H1 (cell line): ENCODE measurements at regions not wholly inside any gene's neighbourhood (a gene's known extent, or its start where the extent isn't known, plus 50 kb on each side); places are given as distances from the start of the nearest gene placed in this dataset.

Experiments
- GABPA ChIP-seq: IDR thresholded peaks from 2 replicates; pipeline ENCODE4 v1.6.1; 2011; ENCODE audit warnings: mild to moderate bottlenecking, low read length, moderate library complexity, borderline replicate concordance; ENCODE audit not compliant: insufficient read depth
- HDAC2 ChIP-seq, 2 experiments: fragments of 300-600 bp in 1 of 2; sonication (generic) in 1 of 2; IDR thresholded peaks; 2 replicates each; pipeline ENCODE4 v1.6.1; 2011 to 2012; ENCODE audit warnings: low read depth in 2 of 2, low read length in 2 of 2, mild to moderate bottlenecking in 2 of 2, moderate library complexity in 2 of 2, borderline replicate concordance in 1 of 2, inconsistent platforms in 1 of 2
- KDM4A ChIP-seq: IDR thresholded peaks from one replicate; pipeline ENCODE4 v1.7.1; 2012; ENCODE audit warnings: low read depth, mild to moderate bottlenecking, moderate library complexity, low read length, inconsistent platforms; ENCODE audit not compliant: severe bottlenecking
- POLR2AphosphoS5 ChIP-seq: IDR thresholded peaks from 2 replicates; pipeline ENCODE4 v1.6.1; 2011; ENCODE audit warnings: low read depth, low read length
- RFX5 ChIP-seq: IDR thresholded peaks from 2 replicates; pipeline ENCODE4 v1.6.1; 2011; ENCODE audit warnings: low read depth, low read length, improper control_type of control experiment, borderline replicate concordance
- RNF2 ChIP-seq: fragments of 200-900, 300-1000 bp; sonication (generic); IDR thresholded peaks from 2 replicates; pipeline ENCODE4 v1.7.1; 2016; ENCODE audit warnings: borderline replicate concordance, low read depth, mild to moderate bottlenecking, antibody characterized with exemption, low read length; ENCODE audit not compliant: poor library complexity, severe bottlenecking; ENCODE audit errors: missing control alignments
- RXRA ChIP-seq: IDR thresholded peaks from 2 replicates; pipeline ENCODE4 v1.6.1; 2011; ENCODE audit warnings: low read depth, mild to moderate bottlenecking, low read length, moderate library complexity; ENCODE audit not compliant: insufficient read depth
- SRF ChIP-seq: IDR thresholded peaks from 2 replicates; pipeline ENCODE4 v1.6.1; 2011; ENCODE audit warnings: mild to moderate bottlenecking, low read depth, low read length, moderate library complexity
- TBP ChIP-seq: IDR thresholded peaks from 2 replicates; pipeline ENCODE4 v1.6.1; 2011; ENCODE audit warnings: low read depth, low read length, improper control_type of control experiment

- TF ChIP-seq RNF2: no peak
- no peak for TF ChIP-seq RFX5
- no peak for TF ChIP-seq POLR2AphosphoS5
- no peak for TF ChIP-seq SRF
- no peak for TF ChIP-seq RXRA
- TF ChIP-seq TBP: no peak
- TF ChIP-seq KDM4A: no peak
- TF ChIP-seq HDAC2 (IDR thresholded peaks at IDR 0.05; ENCODE audit: borderline replicate concordance in 1 of 2, low read depth in 2 of 2, low read length in 2 of 2): no peak
- TF ChIP-seq GABPA: no peak
- TF ChIP-seq, all 59 proteins: peak for 0
Measured at GRCh38 chr7:50152486-50152885, 59.4 kb upstream of the ZPBP start (continued).
